H1 (cell line): ENCODE measurements at regions not wholly inside any gene's neighbourhood (a gene's known extent, or its start where the extent isn't known, plus 50 kb on each side); places are given as distances from the start of the nearest gene placed in this dataset.

Experiments
- CHD2 ChIP-seq: IDR thresholded peaks from 2 replicates; pipeline ENCODE4 v1.6.1; 2012; ENCODE audit warnings: low read length, improper control_type of control experiment
- CTCF ChIP-seq, 3 experiments: IDR thresholded peaks; 1 replicate in 2 of 3; 2 replicates in 1 of 3; pipeline versions ENCODE4 v1.5.1 to v1.6.1; 2011; ENCODE audit warnings: low read length in 3 of 3, mild to moderate bottlenecking in 3 of 3, inconsistent platforms in 2 of 3, low read depth in 1 of 3, moderate library complexity in 1 of 3; ENCODE audit not compliant: insufficient read depth in 1 of 3; ENCODE audit errors: control extremely low read depth in 1 of 3
- EGR1 ChIP-seq: IDR thresholded peaks from 2 replicates; pipeline ENCODE4 v1.6.1; 2011; ENCODE audit warnings: low read depth, low read length, borderline replicate concordance
- EZH2 ChIP-seq: fragments of 200-600 bp; sonication (generic); IDR thresholded peaks from 2 replicates; pipeline ENCODE4 v1.7.1; 2012; ENCODE audit warnings: low read depth, mild to moderate bottlenecking, moderate library complexity, low read length, inconsistent platforms; ENCODE audit not compliant: severe bottlenecking
- FOSL1 ChIP-seq: IDR thresholded peaks from 2 replicates; pipeline ENCODE4 v1.6.1; 2011; ENCODE audit warnings: mild to moderate bottlenecking, low read depth, low read length, moderate library complexity; ENCODE audit not compliant: insufficient read depth
- GTF2F1 ChIP-seq: IDR thresholded peaks from 2 replicates; pipeline ENCODE4 v1.6.1; 2012; ENCODE audit warnings: low read depth, low read length, improper control_type of control experiment, borderline replicate concordance
- JUN ChIP-seq: IDR thresholded peaks from 2 replicates; pipeline ENCODE4 v1.6.1; 2011; ENCODE audit warnings: low read depth, mild to moderate bottlenecking, improper control_type of control experiment, low read length
- KDM1A ChIP-seq: fragments of 200-600, 300-600 bp; sonication (generic); IDR thresholded peaks from 2 replicates; pipeline ENCODE4 v1.7.1; 2016; ENCODE audit warnings: mild to moderate bottlenecking, low read length, borderline replicate concordance
- MAFK ChIP-seq: IDR thresholded peaks from 2 replicates; pipeline ENCODE4 v1.6.1; 2012; ENCODE audit warnings: low read depth, mild to moderate bottlenecking, improper control_type of control experiment, low read length
- MAX ChIP-seq: IDR thresholded peaks from 2 replicates; pipeline ENCODE4 v1.6.1; 2012; ENCODE audit warnings: inconsistent platforms
- POLR2AphosphoS5 ChIP-seq: IDR thresholded peaks from 2 replicates; pipeline ENCODE4 v1.6.1; 2011; ENCODE audit warnings: low read depth, low read length
- RFX5 ChIP-seq: IDR thresholded peaks from 2 replicates; pipeline ENCODE4 v1.6.1; 2011; ENCODE audit warnings: low read depth, low read length, improper control_type of control experiment, borderline replicate concordance

DNA sequence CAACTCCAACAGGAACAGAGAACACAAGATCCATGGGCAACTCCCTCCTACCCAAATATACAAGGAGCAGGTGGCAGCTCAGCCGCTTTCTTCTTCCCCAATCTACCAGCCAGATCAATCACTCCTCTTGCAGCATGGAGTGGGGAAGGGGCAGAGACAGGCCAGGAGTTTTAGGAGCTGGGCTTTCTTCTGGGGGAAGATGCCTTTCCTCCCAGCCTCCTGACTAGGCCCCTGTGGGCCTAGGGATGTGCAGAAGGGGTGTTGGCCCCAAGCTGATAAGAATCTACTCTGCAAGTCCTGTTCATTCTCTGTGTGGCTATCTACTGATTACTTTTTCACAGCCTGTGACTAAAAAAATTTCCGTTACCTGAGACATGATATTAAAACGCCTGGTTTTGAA is 189.0 kb downstream of the BCAS1 start:
- TF ChIP-seq MAX (no peak), RFX5 (no peak), FOSL1 (no peak), MAFK (no peak), KDM1A (no peak), POLR2AphosphoS5 (no peak), JUN (no peak), CHD2 (no peak), CTCF (IDR thresholded peaks at IDR 0.05; ENCODE audit: control extremely low read depth in 1 of 3, insufficient read depth in 1 of 3, low read depth in 1 of 3, low read length in 3 of 3) (no peak), EZH2 (no peak), GTF2F1 (no peak), EGR1 (no peak)
